HG02759 (cell line): ENCODE measurements at regions not wholly inside any gene's neighbourhood (a gene's known extent, or its start where the extent isn't known, plus 50 kb on each side); places are given as distances from the start of the nearest gene placed in this dataset.

Source experiments
- ATAC-seq: cut with Tn5 transposase; IDR thresholded peaks from one replicate; pipeline ENCODE4 v1.9.1; 2021; ENCODE audit warnings: mild to moderate bottlenecking, moderate library complexity; ENCODE audit not compliant: unreplicated experiment

- no peak for ATAC-seq
Observed at GRCh38 chr20:10951216-10951615, 277.4 kb upstream of the JAG1 start.

GRCh38 chr20:10951904-10952303 lies 278.1 kb upstream of the JAG1 start:
- ATAC-seq: no peak

GRCh38 chr20:10953437-10953836 lies 279.6 kb upstream of the JAG1 start:
- ATAC-seq: no peak

GRCh38 chr20:10954137-10954840 lies 280.5 kb upstream of the JAG1 start:
- no peak for ATAC-seq

GRCh38 chr20:10954908-10955580 lies 281.2 kb upstream of the JAG1 start:
- ATAC-seq: no peak

- ATAC-seq: no peak
Observed at GRCh38 chr20:10958279-10958678, 284.5 kb upstream of the JAG1 start.

- ATAC-seq: no peak
Observed at GRCh38 chr20:10960416-10960815, 286.6 kb upstream of the JAG1 start.

- ATAC-seq: no peak
Observed at GRCh38 chr20:10961651-10962288, 288.0 kb upstream of the JAG1 start.

GRCh38 chr20:10962937-10963336 lies 289.1 kb upstream of the JAG1 start:
- ATAC-seq: no peak

GRCh38 chr20:10963717-10964266 lies 290.0 kb upstream of the JAG1 start:
- no peak for ATAC-seq

- ATAC-seq: no peak
Observed at GRCh38 chr20:10965936-10966470, 292.2 kb upstream of the JAG1 start.

GRCh38 chr20:10970109-10970508 lies 296.3 kb upstream of the JAG1 start:
- ATAC-seq: no peak

GRCh38 chr20:10971096-10971495 lies 297.3 kb upstream of the JAG1 start:
- no peak for ATAC-seq

GRCh38 chr20:10972219-10972860 lies 298.5 kb upstream of the JAG1 start:
- no peak for ATAC-seq

- no peak for ATAC-seq
Observed at GRCh38 chr20:10976051-10976450, 302.3 kb upstream of the JAG1 start.

- ATAC-seq: no peak
Observed at GRCh38 chr20:10978019-10978702, 304.4 kb upstream of the JAG1 start.

- ATAC-seq: no peak
Observed at GRCh38 chr20:10978713-10979112, 304.9 kb upstream of the JAG1 start.

- ATAC-seq: no peak
Observed at GRCh38 chr20:10982692-10983091, 308.9 kb upstream of the JAG1 start.

- ATAC-seq: no peak
Observed at GRCh38 chr20:10984294-10984693, 310.5 kb upstream of the JAG1 start.

- ATAC-seq: no peak
Observed at GRCh38 chr20:10984913-10985312, 311.1 kb upstream of the JAG1 start.

- no peak for ATAC-seq
Observed at GRCh38 chr20:10985536-10985935, 311.7 kb upstream of the JAG1 start.
